A204.1 (cell line): ENCODE measurements at regions not wholly inside any gene's neighbourhood (a gene's known extent, or its start where the extent isn't known, plus 50 kb on each side); places are given as distances from the start of the nearest gene placed in this dataset.

ENCODE experiments used
- FAIRE-seq: peaks from 2 replicates; lab custom pipeline; 2012; peaks lifted over from hg19 to GRCh38; lab: Jason Lieb, UNC

DNA sequence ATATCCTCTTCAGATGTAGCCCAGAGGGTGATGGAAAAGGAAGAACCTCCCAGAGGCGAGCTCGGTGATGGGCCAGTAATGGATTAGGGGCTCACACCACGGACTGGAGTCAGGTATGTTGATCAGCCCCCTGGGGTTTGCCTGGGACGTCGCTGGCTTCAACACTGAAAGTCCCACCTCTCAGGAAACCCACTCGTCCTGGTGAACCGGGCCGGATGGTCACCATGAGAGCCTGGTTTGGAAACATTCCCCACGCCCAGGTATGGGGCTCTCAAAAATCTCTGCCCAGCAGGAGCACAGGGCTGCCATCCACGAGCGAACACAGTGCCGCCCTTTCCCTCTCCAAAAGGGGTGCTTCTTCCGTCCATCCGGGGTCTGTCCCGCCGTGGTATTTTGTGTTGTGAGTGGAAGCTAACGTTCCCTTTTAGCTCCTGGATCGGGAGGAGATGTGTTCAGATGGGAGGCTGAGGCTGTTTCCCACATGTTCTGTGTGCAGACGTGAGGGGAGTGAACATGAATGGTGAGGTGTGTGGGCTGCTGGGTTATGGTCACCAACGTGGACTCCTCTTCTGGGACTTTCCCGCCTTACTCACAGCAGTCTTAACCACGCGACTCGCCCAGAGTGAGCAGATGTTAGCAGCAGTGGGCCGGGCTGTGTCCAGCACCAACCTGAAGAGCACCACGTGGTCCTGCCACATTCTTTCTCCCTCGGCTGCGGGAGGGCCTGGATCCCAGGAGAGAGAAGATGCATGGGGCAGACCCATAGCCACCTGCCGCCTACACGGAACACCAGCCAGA is 139.2 kb downstream of the KIF26A start:
- FAIRE-seq, result no peak

DNA sequence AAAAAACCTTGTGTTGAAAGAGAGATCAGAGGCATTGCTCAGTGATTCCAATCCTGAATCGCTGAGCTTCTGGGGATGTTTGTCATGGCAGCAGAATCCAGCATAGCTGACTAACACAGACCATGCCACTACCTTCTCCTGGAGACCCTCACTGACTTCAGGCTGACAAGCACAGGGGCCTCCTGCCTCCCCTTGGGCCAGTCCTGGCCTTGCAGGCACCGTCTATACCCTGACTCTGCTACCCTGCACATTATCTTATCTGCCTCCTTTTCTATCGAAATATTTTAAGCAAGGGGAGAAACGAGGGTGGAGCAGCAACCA is 139.8 kb downstream of the KIF26A start:
- FAIRE-seq, result no peak

DNA sequence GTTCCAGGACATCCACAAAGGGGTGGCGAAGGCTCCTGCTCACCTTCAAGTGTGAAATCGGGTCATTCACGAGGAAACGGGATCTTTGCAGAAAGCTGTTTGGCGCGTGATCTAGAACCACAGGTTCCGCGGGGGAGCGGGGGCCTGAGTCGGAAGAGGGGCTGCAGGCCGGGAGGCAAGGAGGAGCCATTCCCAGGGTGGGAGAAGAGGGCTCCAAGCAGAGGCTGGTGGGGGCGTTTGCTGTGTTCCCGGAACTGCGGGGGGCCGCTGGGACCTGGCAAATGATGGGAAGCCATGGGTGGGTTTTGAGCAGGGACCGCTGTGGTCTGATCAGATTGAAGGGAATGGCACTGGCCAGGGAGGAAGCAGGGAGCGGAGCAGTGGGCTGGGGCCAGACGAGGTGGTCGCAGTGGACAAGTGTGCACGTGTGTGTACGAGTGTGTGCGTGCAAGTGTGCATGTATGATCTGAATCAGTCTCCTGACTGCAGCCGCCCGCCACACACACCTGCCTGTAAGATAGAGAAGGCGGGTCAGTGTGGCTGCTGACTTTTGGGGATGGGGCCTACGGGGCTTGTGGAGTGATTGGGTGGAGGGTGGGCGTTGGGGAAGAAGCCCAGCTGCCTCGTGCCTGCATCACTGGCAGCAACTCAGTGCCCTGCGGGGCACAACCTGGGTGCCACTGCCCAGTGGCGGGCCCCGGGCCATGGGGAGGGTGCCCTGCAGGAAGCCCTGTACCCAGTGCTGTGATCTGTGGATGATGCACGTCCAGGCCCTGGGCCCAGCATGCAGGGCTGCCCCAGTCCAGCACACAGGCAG is 141.9 kb downstream of the KIF26A start:
- no peak for FAIRE-seq

DNA sequence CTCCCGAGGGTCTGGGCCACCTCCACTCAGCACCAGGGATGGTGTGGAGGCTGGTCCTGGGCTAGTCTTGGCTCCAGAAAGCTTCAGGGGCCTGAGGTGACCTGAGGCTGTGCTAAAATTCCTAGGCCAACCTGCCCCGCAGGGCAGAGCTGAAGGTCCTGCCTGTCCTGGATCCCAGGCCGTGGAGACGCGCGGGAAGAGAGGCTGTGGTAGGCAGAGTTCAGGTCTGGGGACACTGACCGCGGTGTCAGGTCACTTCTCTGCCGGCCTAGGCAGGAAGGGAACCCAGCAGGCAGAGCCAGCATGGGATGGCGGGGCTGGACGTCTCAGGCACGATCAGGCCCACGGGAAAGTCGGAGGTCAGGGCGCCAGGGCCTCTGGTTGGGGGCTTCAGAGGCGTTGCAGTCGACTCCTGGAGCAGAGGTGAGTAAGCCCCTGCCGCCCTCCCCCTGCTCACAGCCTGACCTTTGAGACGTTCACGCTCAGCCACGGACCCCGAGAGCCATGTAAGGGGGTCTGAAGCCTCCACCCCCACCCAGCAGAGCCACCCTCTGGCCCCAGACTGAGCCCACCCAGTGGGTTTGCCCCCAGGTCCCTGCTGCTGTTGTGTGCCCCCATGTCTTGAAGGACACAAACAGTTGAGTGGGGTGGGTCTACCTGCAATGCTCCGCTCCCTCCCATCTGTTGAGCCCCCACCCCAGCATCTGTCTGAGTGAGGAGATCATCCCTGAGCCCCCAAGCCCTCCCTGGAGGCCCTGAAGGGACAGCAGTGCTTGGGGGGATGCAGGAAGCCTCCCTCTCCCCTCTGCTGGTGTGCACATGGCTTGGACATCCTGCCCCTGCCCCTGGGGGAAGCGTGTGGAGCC is 142.7 kb downstream of the KIF26A start:
- no peak for FAIRE-seq

DNA sequence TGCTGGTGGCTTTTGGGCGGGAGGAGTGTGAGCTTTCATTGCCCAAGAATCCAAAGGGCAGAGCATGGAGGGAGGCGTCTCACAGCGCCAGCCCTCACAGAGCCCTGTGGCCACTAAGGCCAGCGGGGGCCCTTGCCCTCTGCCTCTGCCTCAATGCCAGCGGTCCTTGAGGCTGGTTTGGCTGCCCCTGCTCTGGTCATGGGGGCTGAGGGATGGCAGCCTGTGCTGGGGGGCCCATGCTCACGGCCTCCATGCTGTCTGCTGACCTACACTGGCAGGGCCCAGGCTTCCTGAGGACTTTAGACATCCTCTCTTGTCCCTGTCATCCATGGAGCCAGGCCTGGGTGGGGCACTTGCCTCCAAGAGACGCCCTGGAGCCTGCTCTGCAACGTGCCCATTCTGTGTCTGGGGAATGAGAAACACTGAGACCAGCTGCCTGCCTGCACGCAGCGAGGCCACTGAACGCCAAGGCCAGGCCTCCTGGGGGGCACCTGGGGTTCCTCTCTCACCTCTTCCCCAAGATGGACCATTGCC is 143.4 kb downstream of the KIF26A start:
- no peak for FAIRE-seq

- no peak for FAIRE-seq
Observed at GRCh38 chr14:104282332-104283196, 144.2 kb downstream of the KIF26A start.

- no peak for FAIRE-seq
Observed at GRCh38 chr14:104283197-104284106, 145.1 kb downstream of the KIF26A start.

- no peak for FAIRE-seq
Observed at GRCh38 chr14:104284107-104284592, 145.8 kb downstream of the KIF26A start.

GRCh38 chr14:104284636-104285507 is 146.5 kb downstream of the KIF26A start:
- no peak for FAIRE-seq

- FAIRE-seq, result no peak
Observed at GRCh38 chr14:104285508-104285840, 147.1 kb downstream of the KIF26A start.

DNA sequence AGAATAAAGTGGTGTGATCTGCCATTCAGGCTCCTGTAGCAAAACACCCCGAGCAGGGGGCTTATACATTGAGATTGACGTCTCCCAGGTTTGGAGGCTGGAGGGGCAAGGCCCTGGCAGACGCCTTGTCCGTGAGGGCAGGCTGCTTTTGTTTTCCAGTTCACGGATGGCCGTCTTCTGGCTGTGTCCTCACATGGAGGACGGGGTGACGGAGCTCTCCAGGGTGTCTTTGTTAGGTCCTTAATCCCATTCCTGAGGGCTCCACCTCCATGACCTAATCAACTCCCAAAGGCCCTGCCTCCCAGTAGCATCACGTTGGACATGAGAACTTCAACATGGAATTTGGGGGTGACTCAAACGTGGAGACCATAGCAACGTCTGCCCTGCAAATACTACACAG is 147.7 kb downstream of the KIF26A start:
- no peak for FAIRE-seq

- no peak for FAIRE-seq
Observed at GRCh38 chr14:104286496-104286895, 148.1 kb downstream of the KIF26A start.

- no peak for FAIRE-seq
Observed at GRCh38 chr14:104287301-104288009, 149.1 kb downstream of the KIF26A start.

DNA sequence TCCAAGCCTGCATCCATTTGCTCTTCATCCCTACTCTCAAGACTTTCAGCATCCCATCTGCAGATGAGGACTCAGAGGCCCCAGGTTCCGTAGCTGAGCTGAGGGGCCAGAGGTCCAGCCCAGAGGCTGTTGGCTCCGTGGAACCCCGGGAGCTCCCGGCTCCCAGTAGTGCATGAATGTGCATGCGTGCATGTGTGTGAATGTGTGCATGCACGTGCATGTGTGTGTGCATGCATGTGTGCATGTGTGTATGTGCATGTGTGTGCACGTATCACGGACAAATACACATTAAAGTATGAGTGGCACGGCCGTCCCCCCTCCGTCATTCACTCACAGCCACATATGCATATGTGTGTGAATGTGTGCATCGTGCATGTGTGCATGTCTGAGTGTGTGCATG is 149.9 kb downstream of the KIF26A start:
- FAIRE-seq, result no peak

GRCh38 chr14:104289507-104289906 is 151.1 kb downstream of the KIF26A start:
- FAIRE-seq, result no peak

DNA sequence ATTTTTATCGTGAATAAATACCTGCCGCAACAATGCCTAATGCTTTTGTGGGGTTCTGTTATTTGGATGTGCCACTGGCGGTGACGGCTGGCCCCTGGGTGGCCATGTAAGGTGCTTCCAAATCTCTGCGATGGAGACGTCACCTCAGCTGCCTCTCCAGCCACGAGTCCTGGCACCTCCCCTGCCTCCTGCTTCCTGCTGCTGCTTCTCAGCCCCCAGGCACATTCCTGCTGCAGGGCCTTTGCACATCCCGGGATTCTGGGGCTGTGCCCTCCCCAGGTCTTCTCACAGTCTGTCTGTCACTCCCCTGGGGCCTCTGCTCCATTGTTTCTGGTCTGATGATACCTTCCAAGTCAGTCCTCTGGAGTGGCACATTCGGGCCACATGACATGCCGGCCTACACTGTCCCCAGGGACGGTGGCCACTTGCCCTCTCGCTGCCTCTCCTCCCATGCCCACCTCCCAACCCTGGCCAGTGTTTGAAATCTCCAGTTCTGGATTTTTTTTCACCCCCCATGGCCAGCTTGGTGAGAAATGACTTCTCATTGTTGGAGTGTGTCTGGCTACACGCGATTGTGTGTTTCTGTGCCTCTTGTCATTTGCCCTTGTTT is 151.8 kb downstream of the KIF26A start:
- no peak for FAIRE-seq

DNA sequence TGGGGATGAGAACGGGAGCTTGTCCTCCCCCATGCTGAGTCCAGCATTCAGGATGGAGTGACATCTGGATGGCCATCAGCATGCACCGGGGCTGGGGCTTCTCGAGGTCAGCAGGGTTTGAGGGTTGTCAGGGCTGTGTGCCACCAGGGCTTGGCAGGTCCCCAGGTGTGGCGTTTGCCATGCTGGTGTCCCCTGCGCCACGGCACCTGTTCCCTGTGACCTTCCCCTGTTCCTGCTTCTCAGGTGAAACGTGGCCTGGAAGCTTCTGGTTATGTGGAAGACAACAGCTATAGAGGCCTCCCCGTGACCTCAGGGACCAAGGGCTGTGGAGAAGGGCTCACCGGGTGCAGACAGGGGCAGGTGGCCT is 152.4 kb downstream of the KIF26A start:
- no peak for FAIRE-seq
